Smooth muscle cell (in vitro differentiated cells): ENCODE measurements at regions not wholly inside any gene's neighbourhood (a gene's known extent, or its start where the extent isn't known, plus 50 kb on each side); places are given as distances from the start of the nearest gene placed in this dataset.

ENCODE experiments used
- DNase-seq: peaks from one replicate; lab custom pipeline; 2025; ENCODE audit not compliant: unreplicated experiment; lab: John Stamatoyannopoulos, UW
- H2AFZ ChIP-seq: fragments of 200-600 bp; sonication (generic); 2 replicates; pipeline ENCODE4 v1.6.0; 2016; ENCODE audit warnings: antibody characterized with exemption, low read depth, mild to moderate bottlenecking
- H3F3A ChIP-seq: fragments of 200-600 bp; sonication (generic); 2 replicates; pipeline ENCODE4 v1.6.0; 2017; ENCODE audit warnings: antibody characterized with exemption, low read depth
- H3K27ac ChIP-seq: fragments of 200-600 bp; sonication (generic); 2 replicates; pipeline ENCODE4 v1.5.1; 2016; ENCODE audit warnings: low read depth, mild to moderate bottlenecking
- H3K27me3 ChIP-seq: fragments of 200-600 bp; sonication (generic); 2 replicates; pipeline ENCODE4 v1.6.1; 2016; ENCODE audit warnings: low read depth, mild to moderate bottlenecking
- H3K36me3 ChIP-seq: fragments of 200-600 bp; sonication (generic); 2 replicates; pipeline ENCODE4 v1.5.1; 2016; ENCODE audit warnings: low read depth
- H3K4me1 ChIP-seq: fragments of 200-600 bp; sonication (generic); 2 replicates; pipeline ENCODE4 v1.5.1; 2016; ENCODE audit warnings: low read depth
- H3K4me2 ChIP-seq: fragments of 200-600 bp; sonication (generic); 2 replicates; pipeline ENCODE4 v1.6.0; 2016; ENCODE audit warnings: mild to moderate bottlenecking
- H3K4me3 ChIP-seq: fragments of 200-600 bp; sonication (generic); 2 replicates; pipeline ENCODE4 v1.5.1; 2016; ENCODE audit warnings: mild to moderate bottlenecking
- H3K79me2 ChIP-seq: fragments of 200-600 bp; sonication (generic); 2 replicates; pipeline ENCODE4 v1.6.0; 2016; ENCODE audit warnings: low read depth, mild to moderate bottlenecking
- H3K9ac ChIP-seq: fragments of 200-600 bp; sonication (generic); 2 replicates; pipeline ENCODE4 v1.6.0; 2016; ENCODE audit warnings: low read depth
- H3K9me3 ChIP-seq: fragments of 200-600 bp; sonication (generic); replicated peaks from 2 replicates; pipeline ENCODE4 v1.5.1; 2016; ENCODE audit warnings: low read depth
- H4K20me1 ChIP-seq: fragments of 200-600 bp; sonication (generic); 2 replicates; pipeline ENCODE4 v1.6.0; 2016; ENCODE audit warnings: low read depth
- CTCF ChIP-seq: fragments of 200-600 bp; sonication (generic); IDR thresholded peaks from 2 replicates; pipeline ENCODE4 v1.5.1; 2017; ENCODE audit warnings: borderline replicate concordance, mild to moderate bottlenecking, antibody characterized with exemption; ENCODE audit not compliant: insufficient read depth, poor library complexity, severe bottlenecking
- WGBS: methylation state at CpG from one replicate; pipeline ENCODE4 v1.1.7; 2016; ENCODE audit warnings: low lambda C conversion rate; 5-methylcytosine and 5-hydroxymethylcytosine counted together

GRCh38 chr12:63013302-63013701 is 78.4 kb upstream of the PPM1H start:
- WGBS, result 91% methylated on average over 3 of the region's 3 CpGs
- Histone ChIP-seq H3K9me3 (no peaks in the 10 kb centered on the region), H3K79me2 (no peaks in the 10 kb centered on the region), H3K36me3 (no peaks in the 10 kb centered on the region), H3K27me3 (no peaks in the 10 kb centered on the region), H3K4me3 (no peak overlapping the region), H3K27ac (no peak overlapping the region), H3K9ac (no peak overlapping the region), H2AFZ (no peak overlapping the region), H3F3A (no peaks in the 10 kb centered on the region), H4K20me1 (no peaks in the 10 kb centered on the region), H3K4me2 (no peak overlapping the region), H3K4me1 (no peaks in the 10 kb centered on the region)
- DNase-seq, result no peak
- no peak for TF ChIP-seq CTCF

- Histone ChIP-seq H3K4me3 (no peak overlapping the region), H2AFZ (no peak overlapping the region), H3K9me3 (no peaks in the 10 kb centered on the region), H3K79me2 (no peaks in the 10 kb centered on the region), H3K9ac (no peak overlapping the region), H3K27me3 (no peaks in the 10 kb centered on the region), H4K20me1 (no peaks in the 10 kb centered on the region), H3F3A (no peaks in the 10 kb centered on the region), H3K4me1 (no peaks in the 10 kb centered on the region), H3K36me3 (no peaks in the 10 kb centered on the region), H3K27ac (no peak overlapping the region), H3K4me2 (no peak overlapping the region)
- no peak for TF ChIP-seq CTCF
- no peak for DNase-seq
- WGBS, result 88% methylated on average over 2 of the region's 2 CpGs
Measured at GRCh38 chr12:63010698-63011097, 75.7 kb upstream of the PPM1H start.

- Histone ChIP-seq H4K20me1 (no peaks in the 10 kb centered on the region), H3F3A (no peaks in the 10 kb centered on the region), H3K27me3 (no peaks in the 10 kb centered on the region), H3K79me2 (no peaks in the 10 kb centered on the region), H2AFZ (no peak overlapping the region), H3K4me2 (no peak overlapping the region), H3K36me3 (no peaks in the 10 kb centered on the region), H3K27ac (no peak overlapping the region), H3K4me1 (no peaks in the 10 kb centered on the region), H3K9ac (no peak overlapping the region), H3K9me3 (no peaks in the 10 kb centered on the region), H3K4me3 (no peak overlapping the region)
- DNase-seq, result no peak
- 98% methylated on average over 4 of the region's 4 CpGs for WGBS
- TF ChIP-seq CTCF, result no peak
Measured at GRCh38 chr12:63008372-63008771, 73.4 kb upstream of the PPM1H start.

- Histone ChIP-seq H2AFZ (no peak overlapping the region), H3K9ac (no peak overlapping the region), H3K36me3 (no peaks in the 10 kb centered on the region), H3K4me1 (no peaks in the 10 kb centered on the region), H3K9me3 (no peaks in the 10 kb centered on the region), H3K79me2 (no peaks in the 10 kb centered on the region), H3K4me3 (no peak overlapping the region), H3K4me2 (no peak overlapping the region), H4K20me1 (no peaks in the 10 kb centered on the region), H3K27me3 (no peaks in the 10 kb centered on the region), H3F3A (no peaks in the 10 kb centered on the region), H3K27ac (no peak overlapping the region)
- WGBS, result 90% methylated on average over 6 of the region's 6 CpGs
- DNase-seq, result no peak
- TF ChIP-seq CTCF, result no peak
Measured at GRCh38 chr12:63007726-63008125, 72.8 kb upstream of the PPM1H start.
